CD14-positive monocyte (primary cell): ENCODE measurements at regions not wholly inside any gene's neighbourhood (a gene's known extent, or its start where the extent isn't known, plus 50 kb on each side); places are given as distances from the start of the nearest gene placed in this dataset.

Experiments
- DNase-seq, 3 donors: peaks; one replicate each; pipeline ENCODE4 v3.0.0-alpha.2; 2011 to 2022
- H2AFZ ChIP-seq: 2 replicates; pipeline ENCODE4 v1.6.0; 2012; ENCODE audit warnings: mild to moderate bottlenecking, low read depth, low read length, inconsistent platforms; ENCODE audit not compliant: insufficient read depth, poor library complexity, severe bottlenecking
- H3K27ac ChIP-seq, 2 donors: 1 replicate in 1 of 2; 2 replicates in 1 of 2; pipeline ENCODE4 v1.5.1; 2012 to 2013; ENCODE audit warnings: low read length in 2 of 2, control low read depth in 1 of 2, inconsistent platforms in 1 of 2, low read depth in 1 of 2, mild to moderate bottlenecking in 1 of 2
- H3K27me3 ChIP-seq, 2 donors: one replicate each; pipeline versions ENCODE4 v1.6.0 to v1.6.1; 2011 to 2013; ENCODE audit warnings: low read length in 2 of 2; ENCODE audit not compliant: control insufficient read depth in 2 of 2, insufficient read depth in 2 of 2
- H3K36me3 ChIP-seq, 2 donors: replicated peaks in 1 of 2; 1 replicate in 1 of 2; 2 replicates in 1 of 2; pipeline versions ENCODE4 v1.5.1 to v1.6.1; 2012 to 2013; ENCODE audit warnings: low read length in 2 of 2, control low read depth in 1 of 2, inconsistent platforms in 1 of 2, mild to moderate bottlenecking in 1 of 2; ENCODE audit not compliant: insufficient read depth in 2 of 2, control insufficient read depth in 1 of 2
- H3K4me1 ChIP-seq, 2 donors: 1 replicate in 1 of 2; 2 replicates in 1 of 2; pipeline versions ENCODE4 v1.5.1 to v1.6.1; 2012 to 2013; ENCODE audit warnings: low read length in 2 of 2, control low read depth in 1 of 2, inconsistent platforms in 1 of 2, mild to moderate bottlenecking in 1 of 2, moderate library complexity in 1 of 2; ENCODE audit not compliant: insufficient read depth in 2 of 2, control insufficient read depth in 1 of 2
- H3K4me2 ChIP-seq: replicated peaks from 2 replicates; pipeline ENCODE3; 2012; ENCODE audit warnings: low read length, moderate library complexity, mild to moderate bottlenecking; ENCODE audit not compliant: poor library complexity, severe bottlenecking; ENCODE audit errors: extremely low read depth
- H3K4me3 ChIP-seq, 3 experiments: fragments of 200-600 bp in 1 of 3; sonication (generic) in 1 of 3; replicated peaks in 1 of 3; 1 replicate in 2 of 3; 2 replicates in 1 of 3; pipeline ENCODE4 v1.5.1; 2011 to 2013; ENCODE audit warnings: low read length in 3 of 3, mild to moderate bottlenecking in 3 of 3, control low read depth in 2 of 3, low read depth in 2 of 3, inconsistent platforms in 1 of 3, moderate library complexity in 1 of 3
- H3K79me2 ChIP-seq: 2 replicates; pipeline ENCODE4 v1.6.0; 2012; ENCODE audit warnings: mild to moderate bottlenecking, control low read depth, inconsistent platforms, low read length, moderate library complexity; ENCODE audit not compliant: insufficient read depth
- H3K9ac ChIP-seq: 2 replicates; pipeline ENCODE4 v1.6.0; 2017; ENCODE audit warnings: low read length, mild to moderate bottlenecking; ENCODE audit not compliant: insufficient read depth, poor library complexity, severe bottlenecking
- H3K9me3 ChIP-seq, 2 donors: replicated peaks in 1 of 2; 1 replicate in 1 of 2; 2 replicates in 1 of 2; pipeline versions ENCODE4 v1.5.1 to v1.6.1; 2012 to 2013; ENCODE audit warnings: low read length in 2 of 2, control low read depth in 1 of 2; ENCODE audit not compliant: control insufficient read depth in 1 of 2, insufficient read depth in 1 of 2
- H4K20me1 ChIP-seq: 2 replicates; pipeline ENCODE4 v1.6.0; 2012; ENCODE audit warnings: mild to moderate bottlenecking, low read length, control low read depth, moderate library complexity; ENCODE audit not compliant: insufficient read depth
- H3K27ac Mint-ChIP-seq, 7 donors: one replicate each; pipeline ENCODE4 v1.8.0; 2020; ENCODE audit warnings: mild to moderate bottlenecking in 7 of 7, mixed read lengths in 7 of 7, moderate library complexity in 6 of 7, inconsistent platforms in 2 of 7
- H3K27me3 Mint-ChIP-seq, 3 donors: one replicate each; pipeline ENCODE4 v1.8.0; 2021 to 2022; ENCODE audit warnings: low read depth in 3 of 3, mild to moderate bottlenecking in 3 of 3, mixed read lengths in 3 of 3, moderate library complexity in 3 of 3, inconsistent platforms in 1 of 3
- H3K36me3 Mint-ChIP-seq, 2 donors: one replicate each; pipeline ENCODE4 v1.8.0; 2020; ENCODE audit warnings: mixed read lengths in 2 of 2, inconsistent platforms in 1 of 2, mild to moderate bottlenecking in 1 of 2
- H3K4me1 Mint-ChIP-seq: one replicate; pipeline ENCODE4 v1.8.0; 2020; ENCODE audit warnings: mild to moderate bottlenecking, mixed read lengths
- H3K4me3 Mint-ChIP-seq, 2 donors: one replicate each; pipeline ENCODE4 v1.8.0; 2020; ENCODE audit warnings: mild to moderate bottlenecking in 2 of 2, mixed read lengths in 2 of 2, moderate library complexity in 1 of 2
- H3K9me3 Mint-ChIP-seq, 7 donors: one replicate each; pipeline ENCODE4 v1.8.0; 2020 to 2022; ENCODE audit warnings: mixed read lengths in 7 of 7, mild to moderate bottlenecking in 6 of 7, moderate library complexity in 6 of 7, inconsistent platforms in 2 of 7
- WGBS: methylation state at CpG from one replicate; pipeline ENCODE4 v1.1.5; 2013; ENCODE audit warnings: missing lambda C conversion rate; ENCODE audit not compliant: insufficient coverage; 5-methylcytosine and 5-hydroxymethylcytosine counted together
- intact Hi-C, 2 donors: fragments of 100-400 bp; cut with micrococcal nuclease; formaldehyde crosslinking; loops; one replicate each; pipeline versions ENCODE4 v1.15.0 to v1.15.1; 2023
- TF ChIP-seq, protein P1 (sequence below): fragments of 200-600 bp; IDR thresholded peaks from one replicate; pipeline ENCODE4 v1.8.0; 2022; ENCODE audit warnings: antibody characterized with exemption, mild to moderate bottlenecking

GRCh38 chr4:100695039-100695654 lies 177.3 kb upstream of the EMCN start:
- no peak overlapping the region for H3K4me3 Mint-ChIP-seq
- no peak for DNase-seq
- Histone ChIP-seq H3K79me2 (no peaks in the 10 kb centered on the region), H4K20me1 (no peaks in the 10 kb centered on the region), H3K27me3 (no peaks in the 10 kb centered on the region), H3K9ac (no peak overlapping the region), H3K4me2 (no peak overlapping the region), H3K9me3 (no peaks in the 10 kb centered on the region), H3K4me1 (no peaks in the 10 kb centered on the region), H2AFZ (no peak overlapping the region), H3K27ac (no peak overlapping the region), H3K4me3 (no peak overlapping the region), H3K36me3 (no peaks in the 10 kb centered on the region)
- H3K4me1 Mint-ChIP-seq, result no peaks in the 10 kb centered on the region
- peaks cover 0 to 7% (median 0%) of the 10 kb centered on the region in 7 donors for H3K9me3 Mint-ChIP-seq
- intact Hi-C loops, result no loop called here
- TF ChIP-seq, protein P1, sequence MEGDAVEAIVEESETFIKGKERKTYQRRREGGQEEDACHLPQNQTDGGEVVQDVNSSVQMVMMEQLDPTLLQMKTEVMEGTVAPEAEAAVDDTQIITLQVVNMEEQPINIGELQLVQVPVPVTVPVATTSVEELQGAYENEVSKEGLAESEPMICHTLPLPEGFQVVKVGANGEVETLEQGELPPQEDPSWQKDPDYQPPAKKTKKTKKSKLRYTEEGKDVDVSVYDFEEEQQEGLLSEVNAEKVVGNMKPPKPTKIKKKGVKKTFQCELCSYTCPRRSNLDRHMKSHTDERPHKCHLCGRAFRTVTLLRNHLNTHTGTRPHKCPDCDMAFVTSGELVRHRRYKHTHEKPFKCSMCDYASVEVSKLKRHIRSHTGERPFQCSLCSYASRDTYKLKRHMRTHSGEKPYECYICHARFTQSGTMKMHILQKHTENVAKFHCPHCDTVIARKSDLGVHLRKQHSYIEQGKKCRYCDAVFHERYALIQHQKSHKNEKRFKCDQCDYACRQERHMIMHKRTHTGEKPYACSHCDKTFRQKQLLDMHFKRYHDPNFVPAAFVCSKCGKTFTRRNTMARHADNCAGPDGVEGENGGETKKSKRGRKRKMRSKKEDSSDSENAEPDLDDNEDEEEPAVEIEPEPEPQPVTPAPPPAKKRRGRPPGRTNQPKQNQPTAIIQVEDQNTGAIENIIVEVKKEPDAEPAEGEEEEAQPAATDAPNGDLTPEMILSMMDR, result no peak
- no peaks in the 10 kb centered on the region for H3K27me3 Mint-ChIP-seq
- H3K36me3 Mint-ChIP-seq, result no peaks in the 10 kb centered on the region
- WGBS, result 0% methylated on average over 1 of the region's 3 CpGs
- no peak overlapping the region for H3K27ac Mint-ChIP-seq

DNA sequence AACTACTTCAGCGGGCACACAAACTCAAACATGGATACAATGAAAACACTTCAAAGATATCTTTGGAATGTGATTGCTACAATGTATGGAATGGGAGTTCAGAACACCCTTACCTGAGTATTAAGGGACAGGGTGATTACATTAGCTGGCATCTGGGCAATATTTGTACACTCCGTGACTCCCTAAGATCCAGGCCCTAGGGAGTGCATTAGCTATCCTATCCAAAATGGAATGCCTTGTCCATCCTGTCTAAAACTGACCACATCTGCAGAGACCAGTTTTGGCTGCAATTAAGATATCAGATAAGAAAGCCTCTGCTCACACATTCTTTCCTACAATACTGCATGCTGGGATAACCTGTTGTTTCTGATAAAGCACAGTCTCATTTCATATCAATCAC lies 176.6 kb upstream of the EMCN start:
- no peaks in the 10 kb centered on the region for H4K20me1 ChIP-seq
- no peak overlapping the region for H3K4me3 Mint-ChIP-seq

More for the DNA sequence above, 176.6 kb upstream of the EMCN start:
- peaks cover 0 to 5% (median 0%) of the 10 kb centered on the region in 7 donors for H3K9me3 Mint-ChIP-seq
- H3K27me3 Mint-ChIP-seq, result no peaks in the 10 kb centered on the region
- WGBS, result 100% methylated on average over 1 of the region's 2 CpGs
- TF ChIP-seq, protein P1, result no peak
- no peaks in the 10 kb centered on the region for H3K4me1 ChIP-seq
- H3K27ac ChIP-seq, result no peak overlapping the region
- H2AFZ ChIP-seq, result no peak overlapping the region
- no peaks in the 10 kb centered on the region for H3K9me3 ChIP-seq
- no peaks in the 10 kb centered on the region for H3K36me3 Mint-ChIP-seq
- intact Hi-C loops, result no loop called here
- no peak for DNase-seq
- H3K4me1 Mint-ChIP-seq, result no peaks in the 10 kb centered on the region
- H3K36me3 ChIP-seq, result no peaks in the 10 kb centered on the region
- H3K9ac ChIP-seq, result no peak overlapping the region
- no peaks in the 10 kb centered on the region for H3K79me2 ChIP-seq
- H3K27me3 ChIP-seq, result no peaks in the 10 kb centered on the region
- H3K27ac Mint-ChIP-seq, result no peak overlapping the region
- no peak overlapping the region for H3K4me3 ChIP-seq
- H3K4me2 ChIP-seq, result no peak overlapping the region
